Stomach (tissue), 4 donors: ENCODE measurements at regions not wholly inside any gene's neighbourhood (a gene's known extent, or its start where the extent isn't known, plus 50 kb on each side); places are given as distances from the start of the nearest gene placed in this dataset.

Experiments
- EP300 ChIP-seq: sonication (generic); formaldehyde crosslinking; IDR thresholded peaks from one replicate; pipeline ENCODE4 v1.6.1; 2017; ENCODE audit warnings: antibody characterized with exemption
- POLR2A ChIP-seq, 4 donors: fragments of 450-650 bp; IDR thresholded peaks; one replicate each; pipeline ENCODE4 v1.6.1; 2016; ENCODE audit warnings: antibody characterized with exemption in 4 of 4, control low read depth in 2 of 4, mild to moderate bottlenecking in 1 of 4, moderate library complexity in 1 of 4
- TF ChIP-seq, protein P1 (sequence below), 7 experiments: fragments of 450-650 bp in 4 of 7; fragments of 200-600 bp in 3 of 7; sonication (generic) in 3 of 7; IDR thresholded peaks; one replicate each; pipeline ENCODE4 v1.5.1; 2016 to 2019; ENCODE audit warnings: antibody characterized with exemption in 7 of 7, control low read depth in 2 of 7, mild to moderate bottlenecking in 1 of 7

- TF ChIP-seq, protein P1, sequence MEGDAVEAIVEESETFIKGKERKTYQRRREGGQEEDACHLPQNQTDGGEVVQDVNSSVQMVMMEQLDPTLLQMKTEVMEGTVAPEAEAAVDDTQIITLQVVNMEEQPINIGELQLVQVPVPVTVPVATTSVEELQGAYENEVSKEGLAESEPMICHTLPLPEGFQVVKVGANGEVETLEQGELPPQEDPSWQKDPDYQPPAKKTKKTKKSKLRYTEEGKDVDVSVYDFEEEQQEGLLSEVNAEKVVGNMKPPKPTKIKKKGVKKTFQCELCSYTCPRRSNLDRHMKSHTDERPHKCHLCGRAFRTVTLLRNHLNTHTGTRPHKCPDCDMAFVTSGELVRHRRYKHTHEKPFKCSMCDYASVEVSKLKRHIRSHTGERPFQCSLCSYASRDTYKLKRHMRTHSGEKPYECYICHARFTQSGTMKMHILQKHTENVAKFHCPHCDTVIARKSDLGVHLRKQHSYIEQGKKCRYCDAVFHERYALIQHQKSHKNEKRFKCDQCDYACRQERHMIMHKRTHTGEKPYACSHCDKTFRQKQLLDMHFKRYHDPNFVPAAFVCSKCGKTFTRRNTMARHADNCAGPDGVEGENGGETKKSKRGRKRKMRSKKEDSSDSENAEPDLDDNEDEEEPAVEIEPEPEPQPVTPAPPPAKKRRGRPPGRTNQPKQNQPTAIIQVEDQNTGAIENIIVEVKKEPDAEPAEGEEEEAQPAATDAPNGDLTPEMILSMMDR (IDR thresholded peaks at IDR 0.05) = no peak
- no peak for TF ChIP-seq EP300
- no peak for TF ChIP-seq POLR2A (IDR thresholded peaks at IDR 0.05)
Measured at GRCh38 chr6:8991844-8992243, 556.5 kb upstream of the SLC35B3 start.
